HG02938 (cell line): ENCODE measurements at regions not wholly inside any gene's neighbourhood (a gene's known extent, or its start where the extent isn't known, plus 50 kb on each side); places are given as distances from the start of the nearest gene placed in this dataset.

Experiments
- ATAC-seq: cut with Tn5 transposase; IDR thresholded peaks from one replicate; pipeline ENCODE4 v1.9.1; 2021; ENCODE audit warnings: mild to moderate bottlenecking, moderate library complexity; ENCODE audit not compliant: unreplicated experiment

- no peak for ATAC-seq
Observed at GRCh38 chr9:118558026-118558425, 811.2 kb downstream of the BRINP1 start.

- no peak for ATAC-seq
Observed at GRCh38 chr9:118558891-118559290, 810.3 kb downstream of the BRINP1 start.

GRCh38 chr9:118561051-118561450 is 808.2 kb downstream of the BRINP1 start:
- no peak for ATAC-seq

GRCh38 chr9:118563677-118564076 is 805.6 kb downstream of the BRINP1 start:
- no peak for ATAC-seq

- no peak for ATAC-seq
Observed at GRCh38 chr9:118567861-118568260, 801.4 kb downstream of the BRINP1 start.

GRCh38 chr9:118568704-118569103 is 800.5 kb downstream of the BRINP1 start:
- no peak for ATAC-seq

- no peak for ATAC-seq
Observed at GRCh38 chr9:118569148-118569547, 800.1 kb downstream of the BRINP1 start.

GRCh38 chr9:118570066-118570465 is 799.2 kb downstream of the BRINP1 start:
- no peak for ATAC-seq

GRCh38 chr9:118575341-118576070 is 793.7 kb downstream of the BRINP1 start:
- no peak for ATAC-seq

GRCh38 chr9:118577121-118577520 is 792.1 kb downstream of the BRINP1 start:
- ATAC-seq, result no peak

GRCh38 chr9:118578467-118578866 is 790.8 kb downstream of the BRINP1 start:
- ATAC-seq, result no peak

- ATAC-seq, result no peak
Observed at GRCh38 chr9:118583414-118583813, 785.8 kb downstream of the BRINP1 start.

- ATAC-seq, result no peak
Observed at GRCh38 chr9:118586978-118587377, 782.3 kb downstream of the BRINP1 start.

- ATAC-seq, result no peak
Observed at GRCh38 chr9:118594428-118594827, 774.8 kb downstream of the BRINP1 start.

GRCh38 chr9:118595719-118596305 is 773.4 kb downstream of the BRINP1 start:
- no peak for ATAC-seq

- no peak for ATAC-seq
Observed at GRCh38 chr9:118596374-118597015, 772.7 kb downstream of the BRINP1 start.

GRCh38 chr9:118606668-118607067 is 762.6 kb downstream of the BRINP1 start:
- ATAC-seq, result no peak

GRCh38 chr9:118609355-118610044 is 759.7 kb downstream of the BRINP1 start:
- no peak for ATAC-seq

GRCh38 chr9:118612201-118612600 is 757.0 kb downstream of the BRINP1 start:
- no peak for ATAC-seq

- no peak for ATAC-seq
Observed at GRCh38 chr9:118613996-118614395, 755.2 kb downstream of the BRINP1 start.

- ATAC-seq, result no peak
Observed at GRCh38 chr9:118618084-118618483, 751.2 kb downstream of the BRINP1 start.

- no peak for ATAC-seq
Observed at GRCh38 chr9:118618849-118619248, 750.4 kb downstream of the BRINP1 start.
